Neutrophil (primary cell): ENCODE measurements at regions not wholly inside any gene's neighbourhood (a gene's known extent, or its start where the extent isn't known, plus 50 kb on each side); places are given as distances from the start of the nearest gene placed in this dataset.

Source experiments
- H3K27ac ChIP-seq: fragments of 200-600 bp; sonication (generic); 2 replicates; pipeline ENCODE4 v1.5.1; 2016; ENCODE audit warnings: mild to moderate bottlenecking, moderate library complexity
- H3K27me3 ChIP-seq: fragments of 200-600 bp; sonication (generic); 2 replicates; pipeline ENCODE4 v1.6.0; 2016; ENCODE audit warnings: mild to moderate bottlenecking
- H3K36me3 ChIP-seq: fragments of 200-600 bp; sonication (generic); 2 replicates; pipeline ENCODE4 v1.5.1; 2017
- H3K4me1 ChIP-seq, 2 experiments: fragments of 200-600 bp in 1 of 2; sonication (generic) in 1 of 2; 1 replicate in 1 of 2; 2 replicates in 1 of 2; pipeline versions ENCODE4 v1.5.1 to v1.6.1; 2013 to 2016; ENCODE audit warnings: low read depth in 1 of 2, low read length in 1 of 2, mild to moderate bottlenecking in 1 of 2, moderate library complexity in 1 of 2; ENCODE audit not compliant: control insufficient read depth in 1 of 2, insufficient read depth in 1 of 2
- H3K4me3 ChIP-seq, 2 experiments: fragments of 200-600 bp in 1 of 2; sonication (generic) in 1 of 2; 1 replicate in 1 of 2; 2 replicates in 1 of 2; pipeline ENCODE4 v1.5.1; 2013 to 2016; ENCODE audit warnings: low read depth in 1 of 2, low read length in 1 of 2, mild to moderate bottlenecking in 1 of 2, moderate library complexity in 1 of 2
- H3K9me3 ChIP-seq: fragments of 200-600 bp; sonication (generic); 2 replicates; pipeline ENCODE4 v1.5.1; 2016
- TF ChIP-seq, protein P1 (sequence below): fragments of 200-600 bp; sonication (generic); IDR thresholded peaks from 2 replicates; pipeline ENCODE4 v1.5.1; 2016; ENCODE audit warnings: antibody characterized with exemption

DNA sequence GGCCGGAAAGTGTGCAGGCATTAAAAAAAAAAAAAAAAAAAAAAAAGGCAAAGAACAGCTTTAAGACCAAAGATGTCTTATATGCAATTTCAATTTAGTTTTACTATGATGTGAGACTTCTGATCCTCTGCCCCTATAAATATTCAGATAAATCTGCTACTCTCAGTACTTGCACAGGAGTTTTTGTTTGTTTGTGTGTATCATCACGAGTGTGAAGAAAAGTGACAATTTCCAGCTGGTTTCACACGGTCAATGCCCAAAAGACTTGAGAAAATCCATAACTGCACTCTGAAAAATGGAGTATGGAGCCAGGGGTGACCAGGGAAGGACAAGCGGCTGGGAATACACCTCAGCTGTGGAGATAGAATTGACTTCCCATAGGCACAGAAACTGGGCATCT is 757.7 kb downstream of the C6orf118 start:
- Histone ChIP-seq H3K36me3 (no peaks in the 10 kb centered on the region), H3K4me1 (no peaks in the 10 kb centered on the region), H3K4me3 (no peak overlapping the region), H3K27ac (no peak overlapping the region), H3K27me3 (no peaks in the 10 kb centered on the region), H3K9me3 (no peaks in the 10 kb centered on the region)
- TF ChIP-seq, protein P1, sequence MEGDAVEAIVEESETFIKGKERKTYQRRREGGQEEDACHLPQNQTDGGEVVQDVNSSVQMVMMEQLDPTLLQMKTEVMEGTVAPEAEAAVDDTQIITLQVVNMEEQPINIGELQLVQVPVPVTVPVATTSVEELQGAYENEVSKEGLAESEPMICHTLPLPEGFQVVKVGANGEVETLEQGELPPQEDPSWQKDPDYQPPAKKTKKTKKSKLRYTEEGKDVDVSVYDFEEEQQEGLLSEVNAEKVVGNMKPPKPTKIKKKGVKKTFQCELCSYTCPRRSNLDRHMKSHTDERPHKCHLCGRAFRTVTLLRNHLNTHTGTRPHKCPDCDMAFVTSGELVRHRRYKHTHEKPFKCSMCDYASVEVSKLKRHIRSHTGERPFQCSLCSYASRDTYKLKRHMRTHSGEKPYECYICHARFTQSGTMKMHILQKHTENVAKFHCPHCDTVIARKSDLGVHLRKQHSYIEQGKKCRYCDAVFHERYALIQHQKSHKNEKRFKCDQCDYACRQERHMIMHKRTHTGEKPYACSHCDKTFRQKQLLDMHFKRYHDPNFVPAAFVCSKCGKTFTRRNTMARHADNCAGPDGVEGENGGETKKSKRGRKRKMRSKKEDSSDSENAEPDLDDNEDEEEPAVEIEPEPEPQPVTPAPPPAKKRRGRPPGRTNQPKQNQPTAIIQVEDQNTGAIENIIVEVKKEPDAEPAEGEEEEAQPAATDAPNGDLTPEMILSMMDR, result no peak

DNA sequence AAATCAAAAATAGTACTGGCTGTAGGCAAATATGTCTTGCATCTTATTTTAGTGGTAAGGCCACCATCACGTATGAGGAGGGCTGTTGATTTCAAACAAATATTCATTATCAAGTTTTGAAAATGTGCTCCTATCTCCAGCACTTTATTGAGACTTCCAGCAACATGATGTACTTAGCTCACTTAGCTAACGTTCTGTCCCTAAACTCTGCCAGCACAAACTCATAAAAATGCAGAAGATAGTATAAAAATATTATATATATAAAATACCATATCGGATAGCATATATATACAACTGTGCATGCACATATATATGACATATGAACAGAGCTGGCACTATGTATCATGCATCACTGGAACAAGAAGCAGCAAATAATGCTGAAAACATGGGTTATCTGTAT is 762.3 kb downstream of the C6orf118 start:
- Histone ChIP-seq H3K9me3 (peaks cover 4% of the 10 kb centered on the region), H3K4me1 (no peaks in the 10 kb centered on the region), H3K36me3 (no peaks in the 10 kb centered on the region), H3K27ac (no peak overlapping the region), H3K4me3 (no peak overlapping the region), H3K27me3 (no peaks in the 10 kb centered on the region)
- TF ChIP-seq, protein P1, result no peak

DNA sequence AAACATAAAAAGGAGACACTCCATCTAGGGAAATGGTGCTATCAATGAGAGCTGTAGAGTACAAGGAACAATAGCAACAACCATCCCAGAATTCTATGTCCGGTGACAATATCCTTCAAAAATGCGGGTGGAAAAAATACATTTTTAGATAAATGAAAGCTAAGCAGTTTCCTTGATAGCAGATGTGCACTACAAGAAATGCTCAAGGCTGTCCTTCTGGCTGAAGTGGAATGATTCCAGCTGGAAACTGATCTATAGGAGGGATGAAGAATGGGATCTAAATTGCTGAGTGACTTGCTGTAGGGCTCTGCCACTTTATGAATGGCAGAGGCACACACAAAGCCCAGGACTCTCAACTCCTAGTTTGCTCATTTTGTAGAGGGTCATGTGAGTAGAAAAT is 763.1 kb downstream of the C6orf118 start:
- Histone ChIP-seq H3K4me3 (no peak overlapping the region), H3K36me3 (no peaks in the 10 kb centered on the region), H3K27ac (no peak overlapping the region), H3K27me3 (no peaks in the 10 kb centered on the region), H3K9me3 (peaks cover 4% of the 10 kb centered on the region), H3K4me1 (no peaks in the 10 kb centered on the region)
- TF ChIP-seq, protein P1, result no peak

DNA sequence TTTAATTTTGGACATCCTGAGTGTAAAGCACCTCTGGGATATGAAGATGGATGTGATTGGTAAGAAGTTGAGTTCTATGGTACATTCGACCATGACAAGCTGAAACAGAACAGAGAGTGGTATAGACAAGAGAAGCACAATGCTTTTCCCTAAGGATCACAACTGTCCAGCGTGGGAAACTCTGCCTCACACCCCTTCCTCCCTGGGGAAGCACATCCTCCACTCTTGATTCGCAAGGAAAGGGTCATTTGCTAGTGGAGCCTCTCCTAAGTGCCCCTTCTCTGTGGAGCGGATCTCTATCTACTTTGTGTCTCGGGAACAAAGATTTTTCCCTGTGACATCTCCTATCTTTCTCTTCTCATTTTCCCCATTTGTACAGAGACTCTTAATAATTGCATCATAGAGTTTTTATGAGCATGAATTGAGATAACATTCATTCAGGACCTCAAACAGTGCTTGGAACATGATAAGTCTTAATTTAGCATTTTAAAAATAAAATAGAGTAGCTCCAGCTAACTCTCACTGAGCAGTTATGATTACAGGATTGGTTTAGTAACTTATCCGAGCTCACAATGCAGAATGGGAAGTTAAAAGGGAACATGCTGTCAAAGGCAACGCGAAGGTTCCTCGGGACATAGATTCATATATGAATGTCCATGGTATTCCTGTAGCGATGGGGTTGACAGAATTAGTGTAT is 775.2 kb downstream of the C6orf118 start:
- TF ChIP-seq, protein P1, result no peak
- Histone ChIP-seq H3K4me3 (no peak overlapping the region), H3K36me3 (no peaks in the 10 kb centered on the region)

DNA sequence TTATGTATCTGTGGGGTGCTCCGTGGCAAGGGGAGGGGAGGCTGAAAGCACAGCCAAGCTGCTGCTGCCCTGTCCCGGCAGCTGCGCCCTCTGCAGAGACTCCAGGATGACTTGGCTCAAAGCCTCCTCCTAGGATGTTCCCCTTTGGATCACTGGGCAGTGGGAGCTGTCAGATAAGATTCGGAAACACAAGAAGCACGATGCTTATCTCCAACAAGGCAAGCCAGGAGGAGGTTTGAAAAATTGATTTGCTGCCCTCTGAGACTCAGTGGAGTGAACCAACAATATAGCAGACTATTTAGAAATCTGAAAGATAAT is 776.4 kb downstream of the C6orf118 start:
- no peak overlapping the region for H3K4me3 ChIP-seq
- H3K27me3 ChIP-seq, result no peaks in the 10 kb centered on the region
- H3K4me1 ChIP-seq, result no peaks in the 10 kb centered on the region
- no peaks in the 10 kb centered on the region for H3K9me3 ChIP-seq
- no peak overlapping the region for H3K27ac ChIP-seq
- no peaks in the 10 kb centered on the region for H3K36me3 ChIP-seq
- TF ChIP-seq, protein P1, result no peak

More for the DNA sequence above, 775.2 kb downstream of the C6orf118 start:
- Histone ChIP-seq H3K27me3 (no peaks in the 10 kb centered on the region), H3K27ac (no peak overlapping the region), H3K9me3 (no peaks in the 10 kb centered on the region), H3K4me1 (no peaks in the 10 kb centered on the region)
